WI38 (cell line): ENCODE measurements at regions not wholly inside any gene's neighbourhood (a gene's known extent, or its start where the extent isn't known, plus 50 kb on each side); places are given as distances from the start of the nearest gene placed in this dataset.

Experiments used
- H3K4me3 ChIP-seq: 2 replicates; pipeline ENCODE4 v1.5.1; 2011; ENCODE audit warnings: low read depth, mild to moderate bottlenecking, control low read depth, low read length
- CTCF ChIP-seq: IDR thresholded peaks from 2 replicates; pipeline ENCODE4 v1.5.1; 2012; ENCODE audit warnings: low read depth, mild to moderate bottlenecking, control low read depth, low read length

- TF ChIP-seq CTCF = no peak
- no peak overlapping the region for H3K4me3 ChIP-seq
These were observed 106.0 kb upstream of the LINGO1 start for GRCh38 chr15:77738441-77739302.

GRCh38 chr15:77738038-77738370 lies 105.3 kb upstream of the LINGO1 start:
- no peak for TF ChIP-seq CTCF
- H3K4me3 ChIP-seq = no peak overlapping the region

GRCh38 chr15:77737238-77738037 lies 104.7 kb upstream of the LINGO1 start:
- H3K4me3 ChIP-seq = no peak overlapping the region
- no peak for TF ChIP-seq CTCF

- no peak overlapping the region for H3K4me3 ChIP-seq
- TF ChIP-seq CTCF = no peak
These were observed 101.6 kb upstream of the LINGO1 start for GRCh38 chr15:77734306-77734705.

- TF ChIP-seq CTCF = no peak
- H3K4me3 ChIP-seq = no peak overlapping the region
These were observed 101.0 kb upstream of the LINGO1 start for GRCh38 chr15:77733579-77734300.

- no peak overlapping the region for H3K4me3 ChIP-seq
- no peak for TF ChIP-seq CTCF
These were observed 100.0 kb upstream of the LINGO1 start for GRCh38 chr15:77732514-77733335.
